ENCODE measurements at regions not wholly inside any gene's neighbourhood (a gene's known extent, or its start where the extent isn't known, plus 50 kb on each side); places are given as distances from the start of the nearest gene placed in this dataset.

DNA sequence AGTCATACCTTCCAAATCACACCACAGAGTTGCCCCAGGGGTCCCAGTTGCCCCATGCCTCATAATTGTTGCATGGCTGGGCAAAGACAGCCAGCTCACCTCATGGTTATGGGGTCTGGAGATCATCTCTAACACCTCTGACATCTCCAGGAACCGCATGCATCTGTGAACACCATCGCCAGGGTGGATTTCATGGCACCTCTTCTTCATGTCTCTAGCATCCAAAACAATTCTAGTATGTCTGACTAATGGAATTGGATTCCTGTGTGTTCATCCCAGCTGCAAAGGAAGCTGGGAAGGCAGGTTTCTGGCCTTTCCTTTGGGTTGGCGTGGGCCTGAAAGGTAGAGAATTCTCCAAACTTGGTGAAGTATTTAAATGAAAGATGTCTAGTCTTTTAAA lies 122.3 kb upstream of the ABCA1 start:
- H3K4me3 ChIP-seq (ENCODE audit: low read depth in 2 of 2, low read length in 1 of 2): no peak overlapping the region
- 68% methylated on average over 3 of the region's 3 CpGs for WGBS (ENCODE audit: low lambda C conversion rate)
- H3K9ac ChIP-seq: no peak overlapping the region
- ChIA-PET POLR2A (no interaction called here), CTCF (no interaction called here)
- H4K20me1 ChIP-seq (ENCODE audit: insufficient read depth): no peaks in the 10 kb centered on the region
- no peaks in the 10 kb centered on the region for H3K36me3 ChIP-seq (replicated peaks in 1 of 2; ENCODE audit: control insufficient read depth in 1 of 2, insufficient read depth in 2 of 2, low read length in 1 of 2)
- no peak overlapping the region for H3K27ac ChIP-seq (ENCODE audit: low read depth in 2 of 2, low read length in 1 of 2)
- no peaks in the 10 kb centered on the region for H3K9me3 ChIP-seq
- no peak for TF ChIP-seq JUND (IDR thresholded peaks at IDR 0.05)
- no peak for TF ChIP-seq MEF2A (IDR thresholded peaks at IDR 0.05; ENCODE audit: borderline replicate concordance, low read depth)
- TF ChIP-seq EZH2phosphoT487 (IDR thresholded peaks at IDR 0.05; ENCODE audit: borderline replicate concordance, low read depth): no peak
- TF ChIP-seq RFX5 (IDR thresholded peaks at IDR 0.05; ENCODE audit: low read length): no peak
- no peak for TF ChIP-seq PBX3 (IDR thresholded peaks at IDR 0.05)
- TF ChIP-seq RAD21 (IDR thresholded peaks at IDR 0.05; ENCODE audit: low read length): no peak
- no peak for TF ChIP-seq MXI1 (IDR thresholded peaks at IDR 0.05; ENCODE audit: low read depth, low read length)
- no peak for TF ChIP-seq ELF1 (IDR thresholded peaks at IDR 0.05)
- no peak for TF ChIP-seq CHD2 (IDR thresholded peaks at IDR 0.05; ENCODE audit: low read length, partially characterized antibody)
- no peak for TF ChIP-seq RCOR1 (IDR thresholded peaks at IDR 0.05; ENCODE audit: low read length)
- no peak for TF ChIP-seq GABPA (IDR thresholded peaks at IDR 0.05; ENCODE audit: low read depth)
- no peak for TF ChIP-seq TCF12 (IDR thresholded peaks at IDR 0.05)
- no peak for TF ChIP-seq SMC3 (IDR thresholded peaks at IDR 0.05; ENCODE audit: low read depth, low read length)
- TF ChIP-seq FOXM1 (IDR thresholded peaks at IDR 0.05; ENCODE audit: low read depth): no peak
- TF ChIP-seq YY1 (IDR thresholded peaks at IDR 0.05; ENCODE audit: low read depth): no peak
- TF ChIP-seq TAF1 (IDR thresholded peaks at IDR 0.05; ENCODE audit: borderline replicate concordance, low read depth, low read length): no peak
- TF ChIP-seq, protein P1, sequence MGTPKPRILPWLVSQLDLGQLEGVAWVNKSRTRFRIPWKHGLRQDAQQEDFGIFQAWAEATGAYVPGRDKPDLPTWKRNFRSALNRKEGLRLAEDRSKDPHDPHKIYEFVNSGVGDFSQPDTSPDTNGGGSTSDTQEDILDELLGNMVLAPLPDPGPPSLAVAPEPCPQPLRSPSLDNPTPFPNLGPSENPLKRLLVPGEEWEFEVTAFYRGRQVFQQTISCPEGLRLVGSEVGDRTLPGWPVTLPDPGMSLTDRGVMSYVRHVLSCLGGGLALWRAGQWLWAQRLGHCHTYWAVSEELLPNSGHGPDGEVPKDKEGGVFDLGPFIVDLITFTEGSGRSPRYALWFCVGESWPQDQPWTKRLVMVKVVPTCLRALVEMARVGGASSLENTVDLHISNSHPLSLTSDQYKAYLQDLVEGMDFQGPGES (IDR thresholded peaks at IDR 0.05; ENCODE audit: low read depth, low read length): no peak
- TF ChIP-seq EP300 (IDR thresholded peaks at IDR 0.05; ENCODE audit: borderline replicate concordance in 1 of 2, low read depth in 1 of 2, low read length in 1 of 2): no peak
- H3K27me3 ChIP-seq (ENCODE audit: insufficient read depth): no peaks in the 10 kb centered on the region
- peaks cover 8% of the 10 kb centered on the region for H3F3A ChIP-seq (replicated peaks; ENCODE audit: insufficient read depth)
- H3K4me1 ChIP-seq (ENCODE audit: control insufficient read depth in 1 of 2, insufficient read depth in 2 of 2, low read depth in 1 of 2, low read length in 1 of 2): peaks cover 5 to 12% of the 10 kb centered on the region in 2 experiments; a peak in 2 of 4 replicates
- H3K9me2 ChIP-seq: no peaks in the 10 kb centered on the region
- no peak for DNase-seq
- H3K79me2 ChIP-seq (ENCODE audit: insufficient read depth): no peaks in the 10 kb centered on the region
- no peak overlapping the region for H2AFZ ChIP-seq (ENCODE audit: low read depth)
- H3K4me2 ChIP-seq: no peak overlapping the region

DNA sequence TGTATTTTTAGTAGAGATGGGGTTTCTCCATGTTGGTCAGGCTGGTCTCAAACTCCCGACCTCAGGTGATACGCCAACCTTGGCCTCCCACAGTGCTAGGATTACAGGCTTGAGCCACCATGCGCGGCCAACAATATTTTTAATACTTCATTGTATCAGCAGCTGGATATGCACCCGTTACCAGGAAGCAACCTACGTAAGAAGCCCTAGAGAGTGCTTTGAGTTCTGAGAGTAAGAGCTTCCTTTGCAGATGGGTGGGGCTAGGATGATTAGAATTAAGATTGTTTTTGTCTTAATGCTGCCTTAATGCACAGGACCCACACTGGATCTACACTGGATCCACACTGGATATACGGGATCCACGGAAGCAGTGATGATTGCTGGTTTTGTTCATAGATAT lies 123.9 kb upstream of the ABCA1 start:
- DNase-seq: no peak
- Histone ChIP-seq H3K9ac (no peak overlapping the region), H3K9me3 (no peaks in the 10 kb centered on the region), H3K4me1 (ENCODE audit: control insufficient read depth in 1 of 2, insufficient read depth in 2 of 2, low read depth in 1 of 2, low read length in 1 of 2) (peaks cover 5 to 6% of the 10 kb centered on the region in 2 experiments; a peak in 2 of 4 replicates), H2AFZ (ENCODE audit: low read depth) (no peak overlapping the region), H3K27ac (ENCODE audit: low read depth in 2 of 2, low read length in 1 of 2) (no peak overlapping the region), H3K4me3 (ENCODE audit: low read depth in 2 of 2, low read length in 1 of 2) (no peak overlapping the region), H3F3A (replicated peaks; ENCODE audit: insufficient read depth) (peaks cover 8% of the 10 kb centered on the region), H3K36me3 (replicated peaks in 1 of 2; ENCODE audit: control insufficient read depth in 1 of 2, insufficient read depth in 2 of 2, low read length in 1 of 2) (no peaks in the 10 kb centered on the region), H3K4me2 (no peak overlapping the region), H4K20me1 (ENCODE audit: insufficient read depth) (no peaks in the 10 kb centered on the region), H3K27me3 (ENCODE audit: insufficient read depth) (no peaks in the 10 kb centered on the region), H3K9me2 (no peaks in the 10 kb centered on the region), H3K79me2 (ENCODE audit: insufficient read depth) (no peaks in the 10 kb centered on the region)
- ChIA-PET CTCF (interaction anchor here (0.6 to 1.6 kb wide), 2 partner anchors 12 to 264 kb away, joined by 3 to 9 read pairs; no protein-coding TSS in a partner anchor), POLR2A (no interaction called here)
- TF ChIP-seq PBX3 (IDR thresholded peaks at IDR 0.05): no peak
- TF ChIP-seq RAD21 (IDR thresholded peaks at IDR 0.05; ENCODE audit: low read length): no peak
- TF ChIP-seq USF2 (IDR thresholded peaks at IDR 0.05; ENCODE audit: borderline replicate concordance, low read depth, low read length): no peak
- TF ChIP-seq MEF2A (IDR thresholded peaks at IDR 0.05; ENCODE audit: borderline replicate concordance, low read depth): no peak
- no peak for TF ChIP-seq NRF1 (IDR thresholded peaks at IDR 0.05; ENCODE audit: low read depth, low read length)
- TF ChIP-seq TAF1 (IDR thresholded peaks at IDR 0.05; ENCODE audit: borderline replicate concordance, low read depth, low read length): no peak
- no peak for TF ChIP-seq SIN3A (IDR thresholded peaks at IDR 0.05; ENCODE audit: borderline replicate concordance, low read depth, low read length)
- TF ChIP-seq ELF1 (IDR thresholded peaks at IDR 0.05): no peak
- no peak for TF ChIP-seq TCF12 (IDR thresholded peaks at IDR 0.05)
- TF ChIP-seq FOXJ3 (CRISPR knock-in tag; IDR thresholded peaks at IDR 0.05): no peak
- no peak for TF ChIP-seq RCOR1 (IDR thresholded peaks at IDR 0.05; ENCODE audit: low read length)
- 78% methylated on average over 8 of the region's 8 CpGs for WGBS (ENCODE audit: low lambda C conversion rate)
